ENCODE measurements at regions not wholly inside any gene's neighbourhood (a gene's known extent, or its start where the extent isn't known, plus 50 kb on each side); places are given as distances from the start of the nearest gene placed in this dataset.

DNA sequence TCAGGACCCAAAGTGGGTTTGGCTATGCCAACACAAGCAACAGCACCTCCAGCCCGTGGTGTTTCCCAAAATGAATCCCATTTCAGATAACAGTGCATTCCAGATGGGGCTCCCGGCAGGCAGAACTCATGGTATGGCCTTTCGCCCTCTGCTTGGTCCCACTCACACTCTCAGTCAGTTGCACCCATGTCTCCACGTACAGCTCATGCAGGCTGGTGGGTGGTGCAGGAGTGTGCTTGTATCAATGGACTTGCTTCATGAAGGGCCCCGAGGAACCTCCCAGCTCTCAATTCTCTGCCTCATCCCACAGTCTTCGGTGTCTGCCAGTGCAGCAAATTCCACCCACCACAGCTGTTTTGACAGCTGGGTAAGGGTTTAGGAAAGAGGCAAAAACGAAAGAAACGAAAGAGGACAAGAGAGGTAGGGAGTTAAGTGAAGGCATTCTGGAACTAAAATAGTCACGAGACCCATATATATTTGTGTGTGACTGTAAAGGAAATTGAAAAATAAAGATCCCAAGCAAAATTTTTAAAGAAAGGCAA, 278.1 kb downstream of the DCDC2C start:
- DNase-seq (ENCODE audit: low read depth): no peak
- TF ChIP-seq CTCF (IDR thresholded peaks at IDR 0.05; ENCODE audit: insufficient read depth, low read length): no peak
- no peak overlapping the region for H3K4me3 ChIP-seq (ENCODE audit: low read depth, low read length)

GRCh38 chr2:3982160-3982559, 278.8 kb downstream of the DCDC2C start:
- H3K4me3 ChIP-seq (ENCODE audit: low read depth, low read length): no peak overlapping the region
- DNase-seq (ENCODE audit: low read depth): no peak
- no peak for TF ChIP-seq CTCF (IDR thresholded peaks at IDR 0.05; ENCODE audit: insufficient read depth, low read length)

GRCh38 chr2:3986063-3986462, 282.7 kb downstream of the DCDC2C start:
- no peak overlapping the region for H3K4me3 ChIP-seq (ENCODE audit: low read depth, low read length)
- TF ChIP-seq CTCF (IDR thresholded peaks at IDR 0.05; ENCODE audit: insufficient read depth, low read length): no peak
- no peak for DNase-seq (ENCODE audit: low read depth)

- no peak for DNase-seq (ENCODE audit: low read depth)
- H3K4me3 ChIP-seq (ENCODE audit: low read depth, low read length): no peak overlapping the region
- no peak for TF ChIP-seq CTCF (IDR thresholded peaks at IDR 0.05; ENCODE audit: insufficient read depth, low read length)
Observed at GRCh38 chr2:3986530-3987258, 283.3 kb downstream of the DCDC2C start.

DNA sequence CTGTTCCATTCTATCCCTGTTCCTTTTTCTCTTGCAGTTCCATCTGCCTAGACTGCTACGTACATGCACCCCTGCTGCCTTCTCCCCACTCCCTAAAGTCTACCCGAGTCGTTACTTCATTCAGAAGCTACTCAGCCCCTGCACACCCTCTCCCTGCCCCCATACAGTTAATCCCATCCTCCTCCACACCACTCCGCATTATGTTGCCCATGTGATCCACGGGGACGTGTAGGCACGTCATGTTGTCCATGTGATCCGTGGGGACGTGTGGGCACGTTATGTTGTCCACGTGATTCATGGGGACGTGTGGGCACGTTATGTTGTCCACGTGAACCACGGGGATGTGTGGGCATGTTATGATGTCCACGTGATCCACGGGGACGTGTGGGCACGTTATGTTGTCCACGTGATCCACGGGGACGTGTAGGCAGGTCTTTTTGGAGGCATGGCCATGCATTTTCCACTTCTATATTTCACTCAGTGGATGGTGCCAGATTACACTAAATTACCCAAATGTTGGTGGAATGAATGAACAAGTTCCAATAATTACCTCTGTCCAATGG, 299.5 kb downstream of the DCDC2C start:
- H3K4me3 ChIP-seq (ENCODE audit: low read depth, low read length): no peak overlapping the region
- DNase-seq (ENCODE audit: low read depth): no peak
- no peak for TF ChIP-seq CTCF (IDR thresholded peaks at IDR 0.05; ENCODE audit: insufficient read depth, low read length)

DNA sequence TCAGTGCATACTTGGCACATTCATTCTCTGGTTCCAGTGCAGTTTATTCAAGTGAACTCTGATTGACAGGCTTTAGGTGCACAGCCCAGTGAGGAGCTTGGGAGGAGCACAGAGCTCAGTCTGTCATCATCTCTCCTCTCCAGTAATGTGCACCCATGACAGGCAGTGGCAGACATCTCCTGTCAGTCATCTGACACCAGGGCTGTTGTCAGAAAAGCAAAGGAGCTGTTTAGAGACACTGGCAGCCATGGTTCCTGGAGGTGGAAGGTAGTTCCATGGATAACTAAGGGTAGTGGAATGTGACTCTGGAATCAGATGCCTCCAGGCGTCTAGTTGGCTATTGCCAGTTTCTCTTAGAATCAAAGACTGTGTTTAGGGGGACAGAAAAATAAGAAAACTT, 308.8 kb downstream of the DCDC2C start:
- no peak for DNase-seq (ENCODE audit: low read depth)
- no peak overlapping the region for H3K4me3 ChIP-seq (ENCODE audit: low read depth, low read length)
- TF ChIP-seq CTCF (IDR thresholded peaks at IDR 0.05; ENCODE audit: insufficient read depth, low read length): no peak
